ENCODE measurements at regions not wholly inside any gene's neighbourhood (a gene's known extent, or its start where the extent isn't known, plus 50 kb on each side); places are given as distances from the start of the nearest gene placed in this dataset.

DNA sequence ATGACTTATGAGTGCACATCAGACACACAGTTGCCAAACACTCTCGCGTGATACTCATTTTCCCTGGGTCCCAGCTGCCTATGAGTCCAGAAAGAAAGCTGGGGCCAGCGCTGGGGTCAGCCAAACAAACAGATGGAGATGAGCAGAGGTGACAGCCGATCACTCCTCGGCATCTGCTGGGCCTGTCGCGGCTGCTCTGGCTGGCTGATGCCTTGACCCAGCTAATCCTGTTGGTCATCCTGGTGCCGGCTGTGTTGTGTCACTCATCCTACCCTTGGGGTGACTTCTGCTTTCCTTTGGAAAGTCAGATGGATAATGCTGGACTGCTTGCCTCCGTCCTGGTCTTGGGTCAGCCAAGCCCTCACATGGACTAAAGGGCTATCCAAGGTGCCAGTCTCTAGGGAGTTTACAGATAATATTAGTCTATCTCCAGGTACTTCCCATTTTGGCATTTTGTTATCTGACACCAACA lies 105.3 kb upstream of the PDZRN3 start:
- no peak for DNase-seq

- DNase-seq = no peak
These were observed 103.1 kb upstream of the PDZRN3 start for GRCh38 chr3:73727854-73728253.

DNA sequence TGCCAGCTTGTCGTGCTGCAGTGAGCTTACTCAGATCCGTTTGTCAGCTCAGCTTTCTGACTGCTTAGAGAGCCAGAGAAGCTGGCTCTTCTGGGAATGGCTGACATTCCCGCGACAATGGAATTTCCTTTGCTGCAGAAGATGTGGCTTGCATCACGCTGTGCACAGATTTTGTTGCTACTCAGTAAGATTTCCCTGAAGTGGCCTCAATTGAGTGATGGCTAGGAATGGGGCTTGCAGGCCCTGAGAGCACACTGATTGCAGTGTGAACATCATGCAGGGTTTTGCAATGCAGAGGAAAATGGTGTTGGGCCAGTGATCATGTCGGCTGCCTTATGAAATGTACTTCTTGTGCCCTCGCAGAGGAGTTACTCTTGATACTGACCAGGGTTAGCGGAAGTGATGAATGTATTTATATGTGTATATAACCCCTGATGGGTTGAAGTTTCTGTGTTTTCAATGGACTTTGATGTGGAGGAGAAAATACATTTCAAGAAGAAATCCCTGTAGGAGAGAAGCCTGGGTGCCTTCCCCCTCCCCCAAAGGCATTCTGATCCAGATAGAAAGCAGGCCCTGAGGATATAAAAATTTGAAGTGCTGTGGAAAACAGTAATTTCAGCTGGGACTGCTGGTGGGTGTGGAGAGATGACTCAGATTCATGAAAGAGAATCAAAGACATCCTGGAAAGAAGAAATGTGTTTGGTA lies 102.5 kb upstream of the PDZRN3 start:
- DNase-seq = no peak

- DNase-seq = no peak
These were observed 98.9 kb upstream of the PDZRN3 start for GRCh38 chr3:73723596-73723995.

DNA sequence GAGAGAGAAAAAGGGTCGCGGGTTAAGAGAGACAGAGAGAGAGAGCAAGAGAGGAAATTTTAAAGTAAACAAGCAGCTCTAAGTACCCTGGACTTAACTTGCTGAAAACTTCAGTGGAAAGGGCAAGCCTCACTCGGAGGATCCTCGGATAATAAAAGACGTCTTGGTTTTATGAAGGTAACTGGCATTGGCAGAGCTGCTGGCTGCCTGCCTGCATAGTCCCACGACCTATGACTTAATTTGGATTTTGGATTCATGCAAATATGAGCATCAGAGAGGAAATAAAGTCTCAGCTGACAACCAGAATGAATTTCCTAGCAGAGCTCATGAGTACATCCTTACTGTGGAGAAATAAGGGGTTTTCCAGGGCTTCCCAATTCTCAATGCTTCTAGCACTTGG lies 95.1 kb upstream of the PDZRN3 start:
- no peak for DNase-seq

GRCh38 chr3:73719413-73719851 lies 94.7 kb upstream of the PDZRN3 start:
- DNase-seq = no peak

- no peak for DNase-seq
These were observed 93.8 kb upstream of the PDZRN3 start for GRCh38 chr3:73718326-73719110.

DNA sequence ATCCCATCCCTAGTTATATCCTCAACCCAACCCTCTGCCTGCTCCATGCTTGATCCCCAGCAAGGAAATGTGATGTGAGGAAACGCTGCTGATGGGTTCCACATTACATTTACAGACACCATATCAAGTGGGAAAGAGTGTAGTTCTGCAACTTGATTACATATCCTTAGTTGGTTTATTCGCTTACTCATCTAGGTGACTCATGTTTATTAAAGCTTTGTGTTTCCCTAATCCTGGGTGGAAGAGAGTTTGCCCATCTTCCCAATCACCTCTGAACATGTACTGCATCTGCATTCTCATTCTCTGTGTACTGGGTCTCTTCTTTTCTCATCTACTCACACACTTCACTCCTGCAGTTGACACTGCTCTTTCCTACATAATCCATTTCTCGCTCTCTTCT lies 91.7 kb upstream of the PDZRN3 start:
- no peak for DNase-seq

- DNase-seq = no peak
These were observed 85.6 kb upstream of the PDZRN3 start for GRCh38 chr3:73710340-73710739.

GRCh38 chr3:73709712-73710111 lies 85.0 kb upstream of the PDZRN3 start:
- no peak for DNase-seq

GRCh38 chr3:73708956-73709355 lies 84.2 kb upstream of the PDZRN3 start:
- DNase-seq = no peak

DNA sequence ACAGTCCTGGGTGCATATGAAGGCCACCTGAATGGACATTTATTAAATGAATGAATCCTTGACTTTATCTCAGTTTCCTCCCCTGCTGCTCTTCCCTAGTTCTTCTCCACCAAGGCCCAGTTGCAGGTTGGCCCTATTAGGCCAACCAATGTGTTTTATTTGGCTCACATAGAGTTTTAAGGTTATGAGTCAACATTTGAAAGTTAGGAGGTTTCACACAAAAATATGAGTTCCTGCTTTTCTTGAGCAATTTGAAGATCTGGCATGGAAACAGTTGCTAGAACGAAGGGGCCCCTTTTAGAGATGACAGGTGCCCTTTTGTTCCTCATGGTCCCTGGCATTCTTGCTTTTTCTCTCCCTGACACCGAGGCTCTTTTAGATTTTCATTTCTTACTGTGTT lies 83.0 kb upstream of the PDZRN3 start:
- DNase-seq = no peak

- no peak for DNase-seq
These were observed 82.0 kb upstream of the PDZRN3 start for GRCh38 chr3:73706771-73707170.

GRCh38 chr3:73705792-73706191 lies 81.1 kb upstream of the PDZRN3 start:
- DNase-seq = no peak

- DNase-seq = no peak
These were observed 74.6 kb upstream of the PDZRN3 start for GRCh38 chr3:73699327-73699726.

DNA sequence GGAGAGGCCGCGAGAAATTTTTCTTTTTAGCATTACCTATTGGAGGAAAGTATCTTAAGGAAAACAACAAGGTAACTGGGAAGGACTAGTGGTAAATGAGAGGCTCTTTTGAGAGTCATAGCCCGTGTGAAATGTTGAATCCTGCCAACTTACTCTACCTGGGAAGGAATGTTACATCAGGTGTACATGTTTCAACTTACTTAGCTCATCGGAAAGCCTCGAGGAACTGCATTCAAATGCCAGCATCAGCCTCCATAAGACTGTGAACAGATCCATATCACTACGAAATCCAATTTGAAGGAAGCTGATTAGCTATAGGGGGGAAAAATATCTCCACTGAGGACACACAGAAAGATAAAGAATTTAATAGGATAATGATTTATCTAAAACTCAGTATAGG lies 72.3 kb upstream of the PDZRN3 start:
- DNase-seq = no peak

- no peak for DNase-seq
These were observed 71.1 kb upstream of the PDZRN3 start for GRCh38 chr3:73695841-73696240.

- no peak for DNase-seq
These were observed 70.4 kb upstream of the PDZRN3 start for GRCh38 chr3:73694983-73695757.

DNA sequence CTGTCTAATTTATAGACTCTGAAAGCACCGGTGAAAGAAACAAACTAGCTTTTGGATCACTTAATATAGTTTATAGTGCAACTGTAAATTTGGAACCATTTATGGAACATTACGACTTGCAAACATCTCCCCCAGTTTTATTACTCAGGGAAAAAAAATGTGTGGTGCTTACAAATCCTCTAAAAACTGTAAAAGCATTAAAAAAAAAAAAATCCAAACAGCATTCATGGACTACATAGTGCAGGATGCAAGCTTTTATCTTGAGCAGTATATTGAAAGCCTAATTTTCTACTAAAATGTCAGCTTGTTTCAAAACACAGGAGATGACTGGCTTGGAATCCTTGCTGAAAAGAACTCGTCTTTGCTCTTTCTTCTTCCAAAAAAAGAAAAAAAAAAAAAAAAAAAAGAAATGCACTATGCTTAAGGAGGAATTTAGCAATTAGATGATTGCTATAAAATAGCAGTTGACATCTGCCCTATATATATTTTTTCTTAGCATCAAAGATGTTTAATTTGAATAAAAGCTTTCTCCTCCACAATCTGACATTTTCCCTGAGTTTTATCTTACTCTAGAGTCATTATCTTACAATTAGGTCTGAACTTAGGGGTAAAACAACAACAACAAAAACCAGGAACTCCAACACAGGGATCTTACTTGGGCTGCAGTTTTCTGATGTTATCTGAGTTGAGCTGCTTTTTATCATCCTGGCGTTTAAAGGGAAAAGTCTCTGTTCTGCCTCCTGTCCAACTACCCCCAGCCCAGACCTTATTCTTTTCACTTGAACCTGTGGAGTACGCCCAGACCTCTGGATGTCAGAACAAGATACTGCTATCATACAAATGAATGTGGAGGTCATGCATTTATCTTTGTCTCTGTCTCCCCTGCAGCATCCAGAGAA lies 62.6 kb upstream of the PDZRN3 start:
- DNase-seq = no peak

DNA sequence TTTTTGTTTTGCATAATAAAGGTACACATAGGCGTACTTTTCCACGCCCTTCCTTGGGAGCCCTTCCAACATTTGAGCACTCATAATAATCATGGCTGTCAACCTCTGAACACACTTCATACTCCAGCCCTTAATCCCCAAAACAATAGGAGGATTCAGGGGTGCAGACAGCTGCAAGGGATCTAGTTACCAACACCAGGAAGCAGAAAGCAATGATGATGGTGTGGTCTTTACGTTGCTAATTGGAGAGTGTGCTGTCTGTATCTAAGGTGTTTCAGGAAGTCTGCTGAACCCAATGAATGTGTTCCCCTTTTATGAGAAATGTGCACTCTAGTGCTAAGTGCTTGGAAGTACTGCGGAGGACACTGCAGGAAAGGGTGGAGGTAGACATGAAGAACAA lies 60.3 kb upstream of the PDZRN3 start:
- peak; percentile 75 for DNase-seq

DNA sequence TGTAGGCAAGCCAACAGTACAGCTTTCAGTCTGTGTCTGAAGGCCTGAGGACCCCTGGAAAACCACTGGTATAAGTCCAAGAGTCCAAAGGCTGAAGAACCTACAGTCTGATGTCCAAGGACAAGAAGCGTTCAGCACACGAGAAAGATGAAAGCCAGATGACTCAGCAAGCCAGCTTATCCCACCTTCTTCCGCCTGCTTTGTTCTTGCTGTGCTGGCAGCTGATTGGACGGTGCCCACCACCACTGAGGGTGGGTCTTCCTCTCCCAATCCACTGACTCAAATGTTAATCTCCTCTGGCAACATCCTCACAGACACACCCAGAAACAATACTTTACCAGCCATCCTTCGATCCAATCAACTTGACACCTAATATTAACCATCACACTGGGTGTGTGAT lies 59.0 kb upstream of the PDZRN3 start:
- DNase-seq = no peak

DNA sequence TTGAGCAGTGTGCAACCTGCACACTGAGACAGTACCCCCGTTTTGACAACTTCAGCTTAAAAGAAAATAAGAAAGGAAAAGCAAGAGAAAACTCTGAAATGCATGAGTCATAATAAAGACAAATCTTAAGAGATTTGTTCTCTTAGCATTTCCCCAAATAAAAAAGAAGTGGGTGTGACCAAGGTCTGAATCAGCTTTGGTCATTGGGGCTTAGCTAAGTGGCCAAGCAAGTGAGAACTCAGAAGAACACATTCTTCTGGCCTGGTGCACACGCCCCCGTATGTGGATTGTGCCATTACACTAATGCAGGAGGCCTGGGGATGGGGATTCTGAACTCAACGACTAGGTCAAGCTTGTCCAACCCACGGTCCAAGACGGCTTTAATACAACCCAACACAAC lies 56.9 kb upstream of the PDZRN3 start:
- DNase-seq = no peak

- DNase-seq = no peak
These were observed 56.5 kb upstream of the PDZRN3 start for GRCh38 chr3:73681198-73681597.

All from NCI-H2029 treated with DMSO at 0.1 percent for 48 hours (cell line).